ENCODE measurements at regions not wholly inside any gene's neighbourhood (a gene's known extent, or its start where the extent isn't known, plus 50 kb on each side); places are given as distances from the start of the nearest gene placed in this dataset.
"Not testable (repeated sequence)": the region's sequence is repeated elsewhere in the genome, so short reads cannot be mapped to it uniquely, and the experiment has no call there.

- DNase-seq, result no peak
Observed at GRCh38 chrX:94635003-94635402, 961.0 kb downstream of the FAM133A start.

DNA sequence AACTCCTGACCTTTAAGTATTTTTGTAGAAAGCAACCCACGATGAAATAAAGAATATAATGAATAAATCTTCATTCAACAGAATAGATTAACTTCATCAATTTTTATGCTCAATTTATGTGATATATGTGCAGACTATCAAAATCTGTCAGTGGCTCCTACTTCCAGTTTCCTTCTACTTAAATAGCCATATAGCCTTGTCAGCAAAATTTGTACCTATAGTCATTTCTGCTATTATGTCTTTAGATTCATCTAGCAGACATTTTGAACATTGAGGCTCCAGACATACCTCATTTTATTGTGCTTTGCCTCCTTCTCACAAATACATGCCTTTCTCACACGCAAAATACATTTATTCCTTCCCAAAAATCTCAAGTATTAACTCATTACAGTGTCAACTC, 971.7 kb downstream of the FAM133A start:
- no peak for DNase-seq

GRCh38 chrX:94655180-94655579, 981.2 kb downstream of the FAM133A start:
- DNase-seq, result no peak

GRCh38 chrX:94662689-94663088, 988.7 kb downstream of the FAM133A start:
- no peak for DNase-seq

DNA sequence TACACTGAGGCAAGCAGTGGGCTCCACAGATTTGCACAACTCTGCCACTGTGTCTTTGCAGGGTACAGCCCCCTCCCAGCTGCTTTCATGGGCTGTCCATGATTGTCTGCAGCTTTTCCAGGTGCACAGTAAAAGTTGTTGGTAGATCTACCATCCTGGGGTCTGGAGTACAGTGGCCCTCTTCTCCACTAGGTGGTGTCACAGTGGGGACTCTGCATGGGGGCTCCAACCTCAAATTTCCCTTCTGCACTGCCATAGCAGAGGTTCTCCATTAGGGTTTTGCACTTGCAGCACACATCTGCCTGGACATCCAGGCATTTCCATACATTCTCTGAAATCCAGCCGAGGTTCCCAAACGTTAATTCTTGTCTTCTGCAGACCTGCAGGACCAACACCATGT, 1002.3 kb downstream of the FAM133A start:
- no peak for DNase-seq

DNA sequence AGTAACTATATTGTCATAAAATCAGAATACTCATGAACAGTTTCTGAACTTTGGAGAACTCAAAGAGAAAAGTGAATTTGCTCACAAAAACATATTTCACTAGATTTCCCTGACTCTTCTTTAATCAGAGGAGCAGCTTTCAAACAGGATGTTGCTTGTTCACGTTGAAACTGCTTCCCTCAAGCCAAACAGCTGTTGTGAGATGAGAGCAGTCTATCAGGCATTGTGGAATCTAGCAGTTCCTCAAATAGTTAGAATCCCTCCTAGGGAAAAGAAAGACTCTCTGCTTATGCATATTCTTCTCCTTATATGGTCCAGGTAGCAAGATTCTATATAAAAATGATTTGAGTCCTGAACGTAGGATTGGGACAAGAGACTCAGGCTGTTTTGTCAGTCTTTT, 1012.1 kb downstream of the FAM133A start:
- no peak for DNase-seq

DNA sequence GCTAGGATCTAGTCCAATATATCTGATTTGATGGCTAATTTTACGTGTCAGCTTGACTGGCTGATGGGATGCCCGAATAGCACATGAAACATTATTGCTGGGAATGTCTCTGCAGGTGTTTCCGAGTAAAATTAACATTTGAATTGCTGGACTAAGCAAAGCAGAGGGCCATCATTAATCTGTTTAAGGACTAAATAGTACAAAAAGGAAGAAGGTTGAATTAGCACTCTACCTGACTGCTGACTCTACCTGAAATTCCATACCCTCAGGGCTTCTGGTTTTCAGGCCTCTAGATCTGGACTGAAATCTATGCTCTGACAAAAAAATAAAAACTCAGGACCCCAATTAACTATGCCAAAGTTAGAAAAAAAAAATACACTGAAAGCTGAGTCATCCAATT, 1021.9 kb downstream of the FAM133A start:
- no peak for DNase-seq

- DNase-seq, result not testable (repeated sequence)
Observed at GRCh38 chrX:94704348-94705256, 1030.6 kb downstream of the FAM133A start.

DNA sequence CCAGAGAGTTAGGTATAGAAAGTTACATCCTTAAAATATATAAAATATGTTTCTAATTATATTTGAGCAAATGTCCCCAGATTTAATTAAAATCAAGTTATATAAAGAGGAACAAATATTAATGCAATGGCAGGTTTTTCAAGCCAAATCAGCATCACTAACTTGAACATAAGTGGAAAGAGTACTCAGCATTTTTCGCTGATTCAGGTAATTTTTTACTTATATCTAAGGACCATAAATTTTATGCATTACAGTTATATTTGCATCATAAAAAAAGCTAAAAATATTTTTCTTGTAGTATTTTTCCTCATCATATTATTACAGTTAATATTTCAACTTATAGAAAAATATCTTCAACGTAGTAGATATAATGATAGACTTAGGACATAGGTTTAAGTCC, 1047.4 kb downstream of the FAM133A start:
- DNase-seq, result no peak

- DNase-seq, result no peak
Observed at GRCh38 chrX:94722578-94722977, 1048.6 kb downstream of the FAM133A start.

- DNase-seq, result no peak
Observed at GRCh38 chrX:94742772-94743171, 1068.8 kb downstream of the FAM133A start.

GRCh38 chrX:94743478-94743877, 1069.5 kb downstream of the FAM133A start:
- peak; percentile 1 for DNase-seq

GRCh38 chrX:94744786-94745185, 1070.8 kb downstream of the FAM133A start:
- no peak for DNase-seq

GRCh38 chrX:94751611-94752010, 1077.6 kb downstream of the FAM133A start:
- DNase-seq, result no peak

- no peak for DNase-seq
Observed at GRCh38 chrX:94752434-94753169, 1078.6 kb downstream of the FAM133A start.

GRCh38 chrX:94758130-94758529, 1084.1 kb downstream of the FAM133A start:
- no peak for DNase-seq

DNA sequence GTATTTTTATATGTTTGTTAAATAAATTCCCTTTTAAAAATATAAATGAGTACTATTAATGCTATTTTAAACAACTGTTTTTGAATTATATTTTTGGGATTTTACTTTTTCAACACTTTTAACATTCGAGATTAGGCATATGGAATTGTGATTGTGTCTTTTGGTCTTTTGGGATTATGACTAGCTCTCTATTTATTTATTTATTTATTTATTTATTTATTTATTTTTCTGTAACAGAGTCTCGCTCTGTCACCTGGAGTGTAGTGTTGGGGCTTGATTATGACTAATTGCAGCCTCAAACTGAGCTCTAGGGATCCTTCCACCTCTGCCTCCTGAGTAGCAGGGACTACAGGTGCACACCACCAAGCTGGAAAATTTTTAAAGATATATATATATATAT, 1101.6 kb downstream of the FAM133A start:
- no peak for DNase-seq

GRCh38 chrX:94813541-94813940, 1139.5 kb downstream of the FAM133A start:
- DNase-seq, result no peak

DNA sequence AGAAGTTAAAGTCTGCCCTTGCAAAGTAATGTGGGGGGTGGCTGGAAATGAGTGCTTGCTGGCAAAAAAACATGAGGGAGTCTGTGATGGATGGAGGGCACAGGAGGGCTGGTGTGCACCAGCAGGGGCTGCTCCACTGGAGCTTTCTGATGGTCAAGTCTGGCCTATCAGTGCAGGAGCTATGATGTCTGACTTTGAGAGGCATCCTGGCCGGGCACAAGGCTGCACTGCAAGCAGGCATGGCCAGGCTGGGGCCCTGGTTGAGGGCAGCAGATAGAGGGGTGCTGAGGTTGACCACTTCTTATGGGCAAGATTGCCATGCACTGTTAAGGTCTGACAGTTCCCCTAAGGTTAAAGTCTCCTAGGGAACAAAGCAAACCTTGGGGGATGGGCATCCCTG, 1140.2 kb downstream of the FAM133A start:
- no peak for DNase-seq

DNA sequence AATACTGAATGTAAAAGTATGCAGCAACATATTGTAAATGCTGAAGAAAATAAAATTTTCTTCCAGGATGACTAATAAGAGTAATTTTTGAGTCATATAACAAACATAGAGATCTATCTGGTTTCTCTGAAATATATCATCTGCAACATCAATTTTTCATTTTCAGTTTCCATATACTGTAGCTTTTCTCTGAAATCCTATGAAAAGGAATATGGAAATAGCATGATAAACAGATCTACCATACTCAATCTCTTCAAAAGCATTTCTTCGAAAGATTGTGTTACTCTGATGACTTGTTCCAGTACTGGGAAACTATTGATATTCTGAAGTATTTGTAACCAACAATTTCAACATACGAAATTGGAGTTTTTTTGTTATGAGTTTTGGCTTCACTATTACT, 1156.7 kb downstream of the FAM133A start:
- DNase-seq, result no peak

DNA sequence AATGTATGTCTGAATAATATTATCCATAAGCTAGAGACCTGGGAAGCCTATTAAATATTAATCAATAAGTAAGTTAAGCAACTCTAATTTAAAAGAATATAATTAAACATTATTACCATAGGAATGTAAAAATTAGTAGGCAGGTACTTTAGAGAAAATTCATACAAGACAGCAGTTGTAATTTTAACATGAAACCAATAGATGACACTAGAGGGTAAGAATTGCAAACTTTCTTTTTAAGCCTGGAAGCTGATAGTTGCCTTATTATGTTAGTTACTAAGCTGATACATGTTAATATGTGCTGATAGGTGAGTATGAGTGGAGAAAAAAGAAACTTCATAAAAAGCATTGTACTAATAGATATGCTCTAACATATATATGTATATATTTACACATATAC, 1157.4 kb downstream of the FAM133A start:
- DNase-seq, result no peak

- DNase-seq, result no peak
Observed at GRCh38 chrX:94834226-94834625, 1160.2 kb downstream of the FAM133A start.

DNA sequence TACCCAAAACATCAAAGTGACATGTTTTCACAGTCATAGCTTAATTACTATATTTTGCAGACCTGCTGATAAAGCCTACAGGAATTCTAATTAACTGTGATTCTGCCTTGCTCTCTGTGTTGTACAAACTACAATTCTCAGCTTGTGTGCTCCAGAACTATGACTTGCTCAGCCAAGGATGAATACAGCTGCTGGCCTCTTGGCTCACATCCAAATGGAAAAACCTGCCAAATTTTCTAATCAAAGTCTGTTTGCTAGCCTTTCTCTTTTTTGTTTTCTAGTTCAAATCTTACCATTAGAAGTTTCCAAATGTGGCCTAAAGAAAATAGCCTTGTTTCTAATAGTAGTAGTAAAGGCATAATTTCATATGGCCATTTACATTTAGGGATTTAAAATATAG, 1176.8 kb downstream of the FAM133A start:
- no peak for DNase-seq

DNA sequence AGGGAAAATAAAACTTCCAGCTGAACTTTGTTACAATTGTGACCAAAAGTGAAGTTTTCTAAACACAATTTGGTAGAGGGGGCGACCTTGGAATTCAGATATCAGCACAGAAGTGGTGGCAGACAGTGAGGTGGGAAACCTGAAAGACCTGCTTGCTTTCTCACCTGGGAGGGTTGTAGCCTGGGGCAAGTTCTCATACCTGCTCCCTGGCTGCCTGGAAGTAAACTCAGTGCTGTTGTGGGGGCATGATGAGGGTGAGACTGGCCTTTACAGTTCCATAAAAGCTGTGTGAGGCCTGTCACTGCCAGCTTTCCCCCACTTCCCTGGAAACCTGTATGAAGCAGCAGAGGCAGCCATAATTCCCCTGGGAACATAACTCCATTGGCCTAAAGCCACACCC, 1180.2 kb downstream of the FAM133A start:
- DNase-seq, result no peak
